ENCODE measurements at regions not wholly inside any gene's neighbourhood (a gene's known extent, or its start where the extent isn't known, plus 50 kb on each side); places are given as distances from the start of the nearest gene placed in this dataset.

GRCh38 chr18:37778417-37779165, 213.0 kb upstream of the CELF4 start:
- no peak for DNase-seq

DNA sequence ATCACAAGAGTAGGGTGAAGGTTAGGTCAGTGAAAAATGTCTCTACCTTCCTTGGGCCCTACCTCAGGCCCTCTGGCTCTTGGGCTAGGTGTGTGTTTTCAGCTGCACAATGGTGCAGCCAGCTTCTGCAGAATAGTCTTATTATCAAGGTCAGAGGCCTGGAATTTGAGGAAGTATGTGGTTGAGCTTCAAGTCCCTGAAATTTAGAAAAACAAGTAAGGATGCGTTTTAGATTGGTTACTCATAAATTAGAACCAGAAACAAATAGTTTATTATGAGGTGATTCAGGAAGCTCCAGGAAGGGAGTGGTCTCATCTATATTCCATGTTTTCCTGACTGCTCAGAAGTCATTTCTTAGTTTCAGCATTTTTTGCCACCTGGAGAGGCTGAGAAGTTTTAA, 204.2 kb upstream of the CELF4 start:
- DNase-seq: no peak

DNA sequence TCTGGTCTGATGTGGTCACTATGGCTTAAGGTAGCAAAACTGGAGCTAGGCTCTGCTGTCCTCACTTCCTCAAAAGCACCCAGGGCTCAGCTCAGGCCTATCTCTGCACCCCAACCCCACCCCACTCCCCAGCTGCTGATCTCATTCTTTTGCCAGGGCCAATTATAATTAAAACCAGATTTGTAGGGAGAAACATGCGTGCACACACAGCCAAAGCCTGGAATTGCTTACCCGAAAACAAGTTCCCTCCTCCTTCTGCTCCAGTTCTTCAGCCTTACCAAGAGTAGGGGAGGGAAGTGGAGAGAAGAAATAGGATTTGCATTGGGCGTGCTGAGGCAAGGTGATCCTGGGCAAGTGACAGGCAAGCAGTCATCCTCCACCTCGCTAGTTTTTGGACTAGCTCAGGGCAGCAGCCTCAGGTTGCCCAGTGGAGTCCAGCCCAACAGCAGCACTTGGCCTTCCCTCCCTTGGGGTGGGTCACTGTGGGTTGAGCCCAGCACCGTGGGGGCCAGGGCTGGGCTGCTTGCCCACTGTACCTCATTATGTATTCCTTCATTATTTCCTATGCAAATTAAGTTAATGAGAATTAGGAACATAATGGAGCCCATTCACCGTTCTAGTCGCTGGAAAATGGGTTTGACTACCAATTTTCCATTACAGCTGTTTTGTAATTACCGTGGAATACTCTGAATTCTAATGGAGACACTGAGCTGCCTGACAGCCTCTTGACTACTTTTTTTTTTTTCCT, 199.1 kb upstream of the CELF4 start:
- DNase-seq: no peak

GRCh38 chr18:37762076-37762621, 196.6 kb upstream of the CELF4 start:
- DNase-seq: no peak

GRCh38 chr18:37754141-37754540, 188.5 kb upstream of the CELF4 start:
- DNase-seq: no peak

DNA sequence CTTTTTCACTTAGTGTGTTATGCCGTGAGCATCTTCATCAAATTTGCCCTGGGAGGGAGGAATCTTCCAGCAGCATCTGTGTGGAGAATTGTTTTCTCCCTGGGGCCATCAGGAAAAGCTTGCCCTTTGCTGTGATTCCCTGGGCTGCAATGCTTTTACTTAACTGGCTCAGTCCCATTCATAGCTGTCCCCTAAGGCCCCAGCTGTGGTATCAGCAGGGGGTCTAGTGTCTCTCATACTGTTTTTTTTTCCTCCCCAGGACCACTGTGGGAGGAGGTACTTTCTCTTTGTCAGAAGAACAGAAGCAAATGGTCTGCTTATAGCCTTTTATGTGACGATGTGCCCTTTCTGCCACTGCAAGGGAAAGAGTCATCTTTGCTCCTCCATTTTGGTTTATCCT, 176.8 kb upstream of the CELF4 start:
- no peak for DNase-seq

DNA sequence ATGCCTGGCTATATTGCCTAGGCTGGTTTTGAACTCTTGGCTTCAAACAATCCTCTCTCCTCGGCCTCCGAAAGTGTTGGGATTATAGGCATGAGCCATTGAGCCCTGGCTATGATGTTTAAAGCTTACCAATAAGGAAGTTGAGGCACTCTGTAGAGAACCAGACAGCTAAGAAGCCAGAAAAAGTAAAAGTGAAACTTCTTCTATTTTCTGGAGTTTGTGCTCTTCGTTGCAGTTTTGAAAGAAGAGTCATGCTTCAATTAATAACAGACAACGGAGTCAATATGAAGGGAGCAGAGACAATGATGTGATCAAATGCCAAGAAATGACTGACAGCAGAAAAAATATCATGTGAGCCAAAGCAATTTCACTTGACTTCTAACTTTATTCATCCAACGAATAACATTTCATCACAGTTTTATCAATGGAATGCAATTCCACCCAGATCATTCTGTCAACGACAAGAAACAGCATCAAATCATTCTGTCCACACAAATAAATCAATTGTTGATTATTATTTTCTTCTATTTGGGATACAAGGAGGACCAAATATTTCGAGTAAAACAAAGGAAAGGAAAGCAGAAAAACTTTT, 175.5 kb upstream of the CELF4 start:
- no peak for DNase-seq

GRCh38 chr18:37734406-37734805, 168.8 kb upstream of the CELF4 start:
- DNase-seq: no peak

DNA sequence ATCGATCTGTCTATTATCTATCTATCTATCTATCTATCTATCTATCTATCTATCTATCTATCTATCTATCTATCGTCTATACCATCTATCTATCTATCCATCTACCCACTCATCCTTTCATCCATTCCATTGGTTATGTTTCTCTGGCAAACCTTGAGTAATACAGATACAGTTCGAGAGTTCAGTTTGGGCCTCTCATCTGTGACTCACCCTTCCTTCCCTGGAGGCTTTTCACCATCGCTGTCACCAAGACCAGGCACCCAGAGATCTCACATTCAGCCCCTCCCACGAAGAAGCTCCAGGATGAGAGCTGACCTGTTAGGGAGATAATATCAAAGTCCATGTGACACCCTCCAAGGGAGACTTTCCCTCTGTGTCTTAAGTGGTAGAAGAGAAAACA, 164.1 kb upstream of the CELF4 start:
- no peak for DNase-seq

DNA sequence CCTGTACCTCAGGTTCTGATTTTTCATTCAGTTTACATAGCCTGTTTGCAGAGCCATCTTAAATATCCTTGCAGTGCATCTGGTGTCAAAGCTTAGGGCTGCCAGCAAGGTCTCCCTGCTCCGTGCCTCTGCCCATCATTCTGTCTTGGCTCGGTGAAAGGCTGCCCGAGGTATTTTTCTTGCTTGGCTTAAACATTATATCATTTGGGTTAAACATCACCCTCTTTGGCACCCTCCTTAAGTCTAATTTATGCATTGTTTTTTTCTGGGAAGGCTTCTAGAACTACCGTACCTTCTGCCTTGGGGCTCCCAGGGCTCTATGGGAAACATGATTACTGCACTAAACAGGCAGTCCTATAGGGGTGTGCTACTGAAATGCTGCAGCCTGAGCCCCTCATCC, 158.6 kb upstream of the CELF4 start:
- no peak for DNase-seq

GRCh38 chr18:37721544-37722522, 156.2 kb upstream of the CELF4 start:
- DNase-seq: no peak

GRCh38 chr18:37720663-37721062, 155.1 kb upstream of the CELF4 start:
- DNase-seq: no peak

- no peak for DNase-seq
These were observed 152.1 kb upstream of the CELF4 start for GRCh38 chr18:37717656-37718055.

DNA sequence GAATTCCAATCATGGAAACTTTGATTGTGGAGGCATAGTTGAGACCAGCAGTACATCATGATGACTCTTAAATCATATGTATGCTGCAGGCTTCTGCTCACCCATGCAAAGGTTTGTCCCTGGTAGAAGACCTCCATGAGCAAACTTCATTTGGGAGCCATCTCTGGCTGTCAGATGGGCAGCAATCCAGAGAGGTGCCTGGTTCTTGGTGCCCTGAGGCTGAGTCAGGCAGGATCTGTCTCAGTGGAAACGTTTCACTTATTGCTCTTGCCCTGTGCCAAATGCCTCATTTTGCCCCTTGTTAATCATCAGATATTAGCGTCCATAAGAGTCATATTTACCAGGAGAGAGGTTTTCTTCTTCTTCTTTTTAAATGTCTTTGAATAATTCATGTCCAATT, 151.5 kb upstream of the CELF4 start:
- DNase-seq: no peak

GRCh38 chr18:37716106-37716735, 150.6 kb upstream of the CELF4 start:
- no peak for DNase-seq

GRCh38 chr18:37714691-37715090, 149.1 kb upstream of the CELF4 start:
- no peak for DNase-seq

- no peak for DNase-seq
These were observed 147.2 kb upstream of the CELF4 start for GRCh38 chr18:37712776-37713175.

DNA sequence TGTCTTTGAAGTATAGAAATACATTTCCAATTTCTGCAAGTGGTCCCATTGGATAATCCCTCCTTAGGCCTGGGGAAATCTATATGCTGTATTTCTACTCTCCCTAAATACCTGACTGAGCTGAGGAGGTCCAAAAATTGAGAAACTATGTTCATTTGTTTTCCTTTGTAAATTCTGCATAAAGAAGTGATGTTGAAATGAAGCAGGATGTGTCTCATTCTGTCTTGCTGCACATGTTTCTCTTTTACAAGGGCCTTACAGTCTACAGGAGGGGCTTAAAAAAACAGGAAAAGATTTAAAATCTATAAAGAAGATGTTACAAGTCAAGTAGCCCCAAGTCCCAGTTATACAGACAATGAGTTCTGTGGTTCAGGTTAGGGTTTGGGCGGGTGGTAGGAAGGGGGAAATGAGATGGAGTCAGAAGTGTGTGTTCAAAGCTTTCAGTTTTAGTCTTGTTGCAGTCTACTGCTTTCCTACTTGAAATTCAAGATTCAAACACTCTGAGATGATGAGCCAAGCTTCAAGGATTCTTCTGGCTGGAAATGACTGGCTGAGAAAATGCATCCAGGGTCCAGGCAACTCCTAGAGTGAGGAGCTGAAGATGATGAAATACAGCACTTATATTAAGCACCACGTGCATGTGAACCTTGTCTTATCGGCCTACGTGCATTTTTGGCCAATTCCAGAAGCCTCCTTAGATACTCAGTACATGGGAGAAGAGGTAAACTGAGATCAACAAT, 146.3 kb upstream of the CELF4 start:
- DNase-seq: no peak

GRCh38 chr18:37710726-37711125, 145.1 kb upstream of the CELF4 start:
- DNase-seq: no peak

- DNase-seq: no peak
These were observed 144.1 kb upstream of the CELF4 start for GRCh38 chr18:37709740-37710139.

DNA sequence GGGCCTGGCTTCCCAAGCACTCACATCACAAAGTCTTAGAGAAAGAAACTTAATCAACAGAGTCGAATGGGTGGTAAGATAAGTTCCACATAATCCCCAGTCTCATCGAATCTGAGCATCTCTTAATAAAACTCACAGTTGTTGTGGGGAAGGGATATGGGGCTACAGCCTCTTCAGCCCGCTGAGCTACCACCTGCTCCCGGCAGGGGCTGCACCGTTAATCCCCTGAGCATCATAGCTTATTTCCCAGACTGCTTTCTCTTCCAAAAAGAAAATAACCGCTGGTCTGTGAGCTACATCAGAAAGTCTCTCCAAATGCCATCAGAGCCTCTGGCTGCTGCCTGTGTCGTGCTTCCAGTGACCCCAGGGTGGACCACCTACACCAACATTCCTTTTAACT, 139.4 kb upstream of the CELF4 start:
- DNase-seq: no peak
